GM12878 (cell line): ENCODE measurements at regions not wholly inside any gene's neighbourhood (a gene's known extent, or its start where the extent isn't known, plus 50 kb on each side); places are given as distances from the start of the nearest gene placed in this dataset.

Source experiments
- ATAC-seq: fragments of 200-7000 bp; cut with Tn5 transposase; 3 replicates; pipeline ENCODE4 v1.9.1; 2020; ENCODE audit warnings: mild to moderate bottlenecking, moderate library complexity
- BruUV-seq: library from RNA; stranded (reverse); fragments of 400-500 nt; replicated peaks from 2 replicates; lab custom pipeline; 2021; lab: Mats Ljungman, UMichigan
- CTCF ChIA-PET: fragments of 300-600 bp; sonication (Branson Sonifier 250); formaldehyde crosslinking; extraction: SDS; loops from one replicate; lab custom pipeline; 2021; ENCODE audit warnings: inconsistent platforms; lab: Yijun Ruan, JAX
- POLR2A ChIA-PET: fragments of 350-600 bp; formaldehyde crosslinking; extraction: SDS; loops from one replicate; lab custom pipeline; 2021; ENCODE audit warnings: inconsistent platforms; lab: Charles Lee
- RAD21 ChIA-PET: fragments of 300-600 bp; sonication (Branson Sonifier 250); formaldehyde crosslinking; loops from one replicate; lab custom pipeline; 2023; ENCODE audit warnings: antibody characterized with exemption; ENCODE audit not compliant: unreplicated experiment; lab: Charles Lee
- SMC1A ChIA-PET: fragments of 300-600 bp; sonication (Branson Sonifier 250); formaldehyde crosslinking; loops from one replicate; lab custom pipeline; 2023; ENCODE audit not compliant: unreplicated experiment, uncharacterized antibody; lab: Charles Lee
- DNase-seq: peaks from one replicate; pipeline ENCODE4 v3.0.0-alpha.2; 2011; ENCODE audit warnings: low read depth, low spot score
- FAIRE-seq: peaks from 3 replicates; lab custom pipeline; 2011; peaks lifted over from hg19 to GRCh38; lab: Jason Lieb, UNC
- H2AFZ ChIP-seq: 2 replicates; pipeline ENCODE4 v1.6.0; 2011; ENCODE audit warnings: low read depth, low read length, control low read depth; ENCODE audit not compliant: control insufficient read depth
- H3K27ac ChIP-seq: 2 replicates; pipeline ENCODE4 v1.5.1; 2011; ENCODE audit warnings: control low read depth; ENCODE audit not compliant: control insufficient read depth, insufficient read depth
- H3K27me3 ChIP-seq, 2 experiments: replicated peaks in 1 of 2; 2 replicates each; pipeline versions ENCODE4 v1.6.0 to v1.6.1; 2011; ENCODE audit warnings: low read length in 1 of 2; ENCODE audit not compliant: control insufficient read depth in 2 of 2, insufficient read depth in 2 of 2
- H3K36me3 ChIP-seq, 2 experiments: 2 replicates each; pipeline ENCODE4 v1.5.1; 2011; ENCODE audit warnings: low read length in 1 of 2; ENCODE audit not compliant: control insufficient read depth in 2 of 2, insufficient read depth in 2 of 2
- H3K4me1 ChIP-seq: 2 replicates; pipeline ENCODE4 v1.6.1; 2011; ENCODE audit warnings: mild to moderate bottlenecking, low read length, moderate library complexity, mixed read lengths; ENCODE audit not compliant: control insufficient read depth, insufficient read depth
- H3K4me2 ChIP-seq: 2 replicates; pipeline ENCODE4 v1.6.0; 2011; ENCODE audit warnings: control low read depth; ENCODE audit not compliant: control insufficient read depth, insufficient read depth
- H3K4me3 ChIP-seq: fragments of 200-600 bp; sonication (generic); 2 replicates; pipeline ENCODE4 v1.5.1; 2016
- H3K79me2 ChIP-seq: 2 replicates; pipeline ENCODE4 v1.6.0; 2011; ENCODE audit warnings: low read length; ENCODE audit not compliant: control insufficient read depth, insufficient read depth
- H3K9ac ChIP-seq: 2 replicates; pipeline ENCODE4 v1.8.0; 2011; ENCODE audit warnings: low read length, control low read depth, mixed read lengths; ENCODE audit not compliant: control insufficient read depth, insufficient read depth
- H3K9me3 ChIP-seq: replicated peaks from 3 replicates; pipeline ENCODE4 v1.5.1; 2011; ENCODE audit warnings: mild to moderate bottlenecking, low read length; ENCODE audit not compliant: control insufficient read depth, insufficient read depth
- H4K20me1 ChIP-seq: 2 replicates; pipeline ENCODE4 v1.6.0; 2011; ENCODE audit not compliant: control insufficient read depth, insufficient read depth
- BACH1 ChIP-seq: fragments of 450-650 bp; IDR thresholded peaks from 2 replicates; pipeline ENCODE4 v1.6.1; 2017; ENCODE audit warnings: mild to moderate bottlenecking, borderline replicate concordance
- CHD1 ChIP-seq: IDR thresholded peaks from 2 replicates; pipeline ENCODE4 v1.6.1; 2012; ENCODE audit warnings: low read depth, low read length, improper control_type of control experiment
- EED ChIP-seq: sonication (generic); IDR thresholded peaks from 2 replicates; pipeline ENCODE4 v1.6.1; 2016; ENCODE audit warnings: antibody characterized with exemption, low read depth
- ETV6 ChIP-seq, 2 experiments: fragments of 450-650 bp in 1 of 2; IDR thresholded peaks in 1 of 2; conservative IDR thresholded peaks in 1 of 2; 2 replicates each; pipeline ENCODE4 v1.6.1; 2014; ENCODE audit warnings: antibody characterized with exemption in 1 of 2, borderline replicate concordance in 1 of 2, low read depth in 1 of 2, mild to moderate bottlenecking in 1 of 2, moderate library complexity in 1 of 2
- FOXM1 ChIP-seq: IDR thresholded peaks from 2 replicates; pipeline ENCODE4 v1.6.1; 2012; ENCODE audit warnings: low read depth, mild to moderate bottlenecking, inconsistent platforms, low read length, moderate library complexity
- HDGF ChIP-seq: fragments of 450-650 bp; IDR thresholded peaks from 2 replicates; pipeline ENCODE4 v1.6.1; 2016; ENCODE audit warnings: antibody characterized with exemption
- IKZF2 ChIP-seq, 2 experiments: fragments of 450-650 bp; IDR thresholded peaks; 2 replicates each; pipeline ENCODE4 v1.6.1; 2017; ENCODE audit warnings: mild to moderate bottlenecking in 2 of 2, moderate library complexity in 2 of 2
- LARP7 ChIP-seq: fragments of 450-650 bp; IDR thresholded peaks from 2 replicates; pipeline ENCODE4 v1.6.1; 2017; ENCODE audit warnings: mild to moderate bottlenecking
- NFIC ChIP-seq: IDR thresholded peaks from 2 replicates; pipeline ENCODE4 v1.6.1; 2012; ENCODE audit warnings: low read depth, mild to moderate bottlenecking, inconsistent platforms, low read length, moderate library complexity
- NFYA ChIP-seq: IDR thresholded peaks from 2 replicates; pipeline ENCODE4 v1.6.1; 2011; ENCODE audit warnings: low read depth, mild to moderate bottlenecking, low read length, improper control_type of control experiment, borderline replicate concordance
- POLR2AphosphoS2 ChIP-seq: IDR thresholded peaks from 2 replicates; pipeline ENCODE4 v1.6.1; 2011; ENCODE audit warnings: low read depth, mild to moderate bottlenecking, low read length, improper control_type of control experiment, moderate library complexity
- RELA ChIP-seq: fragments of 450-650 bp; IDR thresholded peaks from 2 replicates; pipeline ENCODE4 v1.8.0; 2014; ENCODE audit warnings: borderline replicate concordance; ENCODE audit not compliant: partially characterized antibody
- SRF ChIP-seq, 2 experiments: IDR thresholded peaks; 2 replicates each; pipeline ENCODE4 v1.6.1; 2011; ENCODE audit warnings: low read depth in 2 of 2, low read length in 2 of 2, mild to moderate bottlenecking in 1 of 2, moderate library complexity in 1 of 2
- SUPT20H ChIP-seq: IDR thresholded peaks from 2 replicates; pipeline ENCODE4 v1.6.1; 2011; ENCODE audit warnings: low read depth, mild to moderate bottlenecking, low read length, moderate library complexity, borderline replicate concordance; ENCODE audit not compliant: control insufficient read depth
- SUZ12 ChIP-seq: fragments of 200-600 bp; sonication (generic); IDR thresholded peaks from one replicate; pipeline ENCODE4 v1.6.1; 2018; ENCODE audit warnings: antibody characterized with exemption, mild to moderate bottlenecking; ENCODE audit not compliant: unreplicated experiment
- TAF1 ChIP-seq: IDR thresholded peaks from 2 replicates; pipeline ENCODE4 v1.6.1; 2011; ENCODE audit warnings: mild to moderate bottlenecking, low read depth, low read length, borderline replicate concordance
- TBL1XR1 ChIP-seq: IDR thresholded peaks from 2 replicates; pipeline ENCODE4 v1.6.1; 2012; ENCODE audit warnings: low read depth, low read length, improper control_type of control experiment
- WRNIP1 ChIP-seq: IDR thresholded peaks from 2 replicates; pipeline ENCODE4 v1.6.1; 2011; ENCODE audit warnings: low read depth, low read length, improper control_type of control experiment, borderline replicate concordance
- ZNF207 ChIP-seq: fragments of 450-650 bp; IDR thresholded peaks from 2 replicates; pipeline ENCODE4 v1.6.1; 2014; ENCODE audit warnings: antibody characterized with exemption, mild to moderate bottlenecking, borderline replicate concordance
- WGBS: methylation state at CpG from one replicate; pipeline ENCODE4 v1.1.6; 2016; ENCODE audit warnings: low lambda C conversion rate; ENCODE audit not compliant: insufficient replicate concordance, insufficient coverage; ENCODE audit errors: missing lambda C conversion rate; 5-methylcytosine and 5-hydroxymethylcytosine counted together
- in situ Hi-C: fragments of 300-500 bp; cut with MboI; formaldehyde crosslinking; loops from 9 replicates; pipeline ENCODE4 v1.14.3; 2018; ENCODE audit warnings: mixed read lengths
- intact Hi-C: fragments of 100-400 bp; cut with micrococcal nuclease; formaldehyde crosslinking; loops from one replicate; pipeline ENCODE4 v1.14.2; 2022; ENCODE audit not compliant: unreplicated experiment
- TF ChIP-seq, protein P1 (sequence below): fragments of 450-650 bp; IDR thresholded peaks from 2 replicates; pipeline ENCODE4 v1.6.1; 2017; ENCODE audit warnings: mild to moderate bottlenecking, moderate library complexity

DNA sequence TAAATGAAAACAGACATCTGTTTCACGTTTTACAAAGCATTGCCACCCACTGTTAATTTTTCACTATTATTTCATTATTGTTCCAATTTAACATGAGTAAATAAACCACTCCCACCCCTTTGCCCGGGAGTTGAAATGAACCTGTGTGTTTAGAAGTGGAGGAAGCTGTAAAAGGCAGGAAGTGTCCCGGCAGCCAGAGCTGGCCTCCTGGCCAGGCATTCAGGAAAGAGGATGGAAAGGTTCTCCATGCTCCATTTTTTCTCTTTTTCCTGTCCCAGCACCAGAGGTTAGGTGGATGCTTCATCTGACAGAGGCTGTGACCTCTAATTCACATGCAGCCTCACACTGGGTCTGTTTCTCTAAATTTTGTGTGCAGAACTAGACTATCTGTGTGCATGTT lies 55.5 kb upstream of the LNX1 start (continued):
- TF ChIP-seq, protein P1, sequence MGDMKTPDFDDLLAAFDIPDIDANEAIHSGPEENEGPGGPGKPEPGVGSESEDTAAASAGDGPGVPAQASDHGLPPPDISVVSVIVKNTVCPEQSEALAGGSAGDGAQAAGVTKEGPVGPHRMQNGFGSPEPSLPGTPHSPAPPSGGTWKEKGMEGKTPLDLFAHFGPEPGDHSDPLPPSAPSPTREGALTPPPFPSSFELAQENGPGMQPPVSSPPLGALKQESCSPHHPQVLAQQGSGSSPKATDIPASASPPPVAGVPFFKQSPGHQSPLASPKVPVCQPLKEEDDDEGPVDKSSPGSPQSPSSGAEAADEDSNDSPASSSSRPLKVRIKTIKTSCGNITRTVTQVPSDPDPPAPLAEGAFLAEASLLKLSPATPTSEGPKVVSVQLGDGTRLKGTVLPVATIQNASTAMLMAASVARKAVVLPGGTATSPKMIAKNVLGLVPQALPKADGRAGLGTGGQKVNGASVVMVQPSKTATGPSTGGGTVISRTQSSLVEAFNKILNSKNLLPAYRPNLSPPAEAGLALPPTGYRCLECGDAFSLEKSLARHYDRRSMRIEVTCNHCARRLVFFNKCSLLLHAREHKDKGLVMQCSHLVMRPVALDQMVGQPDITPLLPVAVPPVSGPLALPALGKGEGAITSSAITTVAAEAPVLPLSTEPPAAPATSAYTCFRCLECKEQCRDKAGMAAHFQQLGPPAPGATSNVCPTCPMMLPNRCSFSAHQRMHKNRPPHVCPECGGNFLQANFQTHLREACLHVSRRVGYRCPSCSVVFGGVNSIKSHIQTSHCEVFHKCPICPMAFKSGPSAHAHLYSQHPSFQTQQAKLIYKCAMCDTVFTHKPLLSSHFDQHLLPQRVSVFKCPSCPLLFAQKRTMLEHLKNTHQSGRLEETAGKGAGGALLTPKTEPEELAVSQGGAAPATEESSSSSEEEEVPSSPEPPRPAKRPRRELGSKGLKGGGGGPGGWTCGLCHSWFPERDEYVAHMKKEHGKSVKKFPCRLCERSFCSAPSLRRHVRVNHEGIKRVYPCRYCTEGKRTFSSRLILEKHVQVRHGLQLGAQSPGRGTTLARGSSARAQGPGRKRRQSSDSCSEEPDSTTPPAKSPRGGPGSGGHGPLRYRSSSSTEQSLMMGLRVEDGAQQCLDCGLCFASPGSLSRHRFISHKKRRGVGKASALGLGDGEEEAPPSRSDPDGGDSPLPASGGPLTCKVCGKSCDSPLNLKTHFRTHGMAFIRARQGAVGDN, result no peak
- TF ChIP-seq CHD1, result no peak
- TF ChIP-seq LARP7, result no peak
- no peak for TF ChIP-seq RELA

DNA sequence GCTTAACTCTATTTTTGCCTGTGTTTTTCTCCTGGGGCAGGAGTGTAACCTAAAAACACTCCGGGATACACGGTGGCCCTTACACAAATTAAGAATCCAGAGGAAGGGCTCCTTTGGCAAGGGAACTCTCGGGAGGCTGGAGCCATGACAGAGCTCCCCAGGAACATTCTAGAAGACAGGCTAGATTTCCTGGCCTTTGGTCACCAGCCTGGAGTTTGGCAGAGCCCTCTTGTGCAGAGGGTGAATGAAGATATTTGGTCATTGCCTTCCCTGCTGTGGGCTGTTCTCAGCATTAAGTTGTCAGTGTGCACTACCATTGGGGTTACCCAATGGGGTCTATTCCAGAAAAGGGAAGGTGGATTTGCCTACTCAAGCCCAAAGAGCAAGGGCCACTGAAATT lies 53.8 kb upstream of the LNX1 start:
- no peak overlapping the region for H3K4me3 ChIP-seq
- no peak for DNase-seq
- no peaks in the 10 kb centered on the region for H3K27me3 ChIP-seq
- ChIA-PET CTCF (interaction anchor here (0.7 to 7.4 kb wide), 4 partner anchors 9 to 59 kb away, joined by 3 to 86 read pairs (median 38); no protein-coding TSS in a partner anchor), SMC1A (interaction anchor here (0.5 to 9.2 kb wide), 9 partner anchors 9 to 279 kb away, joined by 4 to 92 read pairs (median 5); partner anchors contain the start of gene SCFD2), RAD21 (interaction anchor here (0.8 to 7.2 kb wide), 6 partner anchors 8 to 156 kb away, joined by 3 to 145 read pairs (median 10); no protein-coding TSS in a partner anchor), POLR2A (interaction anchor here (0.6 to 5.5 kb wide), 7 partner anchors 9 to 104 kb away, joined by 3 to 41 read pairs (median 4); no protein-coding TSS in a partner anchor)
- no peaks in the 10 kb centered on the region for H4K20me1 ChIP-seq
- no peaks in the 10 kb centered on the region; the same call in 2 of the 3 replicates for H3K9me3 ChIP-seq
- no TSS peak for BruUV-seq
- WGBS, result 29% methylated on average over 3 of the region's 3 CpGs
- no peak overlapping the region for H3K9ac ChIP-seq
- H2AFZ ChIP-seq, result no peak overlapping the region
- in situ Hi-C loops, result loop anchor here (10.0 kb wide), 1 partner anchor 60 kb away; no protein-coding TSS in a partner anchor
- intact Hi-C loops, result no loop called here
- peaks cover 17% of the 10 kb centered on the region; the same call in 1 of the 2 replicates for H3K4me1 ChIP-seq
- no peaks in the 10 kb centered on the region for H3K36me3 ChIP-seq
- no peak for FAIRE-seq
- H3K79me2 ChIP-seq, result no peaks in the 10 kb centered on the region
- H3K4me2 ChIP-seq, result no peak overlapping the region
- no peak overlapping the region for H3K27ac ChIP-seq
- no peak for ATAC-seq
- TF ChIP-seq EED (no peak), IKZF2 (IDR thresholded peaks at IDR 0.05) (no peak), HDGF (no peak), SRF (IDR thresholded peaks at IDR 0.05; ENCODE audit: low read depth in 2 of 2, low read length in 2 of 2) (no peak), BACH1 (no peak), TAF1 (no peak), NFYA (no peak), TBL1XR1 (no peak), POLR2AphosphoS2 (no peak), ETV6 (conservative IDR thresholded peaks at IDR 0.05 in 1 of 2, IDR thresholded peaks at IDR 0.05 in 1 of 2; ENCODE audit: borderline replicate concordance in 1 of 2, low read depth in 1 of 2) (no peak), ZNF207 (no peak), SUPT20H (no peak), FOXM1 (no peak), SUZ12 (no peak), NFIC (no peak), WRNIP1 (no peak)
